DMS79 (cell line): ENCODE measurements at regions not wholly inside any gene's neighbourhood (a gene's known extent, or its start where the extent isn't known, plus 50 kb on each side); places are given as distances from the start of the nearest gene placed in this dataset.

Experiments
- DNase-seq: peaks from one replicate; lab custom pipeline; 2025; lab: John Stamatoyannopoulos, UW

GRCh38 chr15:62841269-62841628 is 201.3 kb upstream of the TPM1 start:
- no peak for DNase-seq

- no peak for DNase-seq
Observed at GRCh38 chr15:62841891-62842559, 200.5 kb upstream of the TPM1 start.

DNA sequence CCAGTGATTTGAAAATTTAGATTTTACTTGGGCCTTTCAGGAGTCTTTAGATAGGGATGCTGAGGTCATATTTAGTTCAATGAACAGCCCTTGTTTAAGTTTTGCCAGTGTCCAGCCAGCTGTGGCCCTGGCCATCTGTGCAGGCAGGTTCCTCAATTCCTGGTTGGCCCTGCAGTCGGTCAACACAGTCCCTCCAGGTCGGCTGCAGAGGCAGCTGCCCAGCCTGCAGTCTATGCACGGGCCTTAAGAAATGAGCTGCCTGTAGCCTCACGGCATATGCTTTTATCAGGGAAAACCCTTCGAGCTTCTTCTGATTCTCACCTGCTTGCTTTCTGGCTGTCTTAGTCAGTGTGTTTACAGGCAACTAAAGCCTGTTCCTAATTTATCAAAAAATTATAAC is 199.2 kb upstream of the TPM1 start:
- DNase-seq = no peak

GRCh38 chr15:62844564-62845240 is 197.8 kb upstream of the TPM1 start:
- no peak for DNase-seq

DNA sequence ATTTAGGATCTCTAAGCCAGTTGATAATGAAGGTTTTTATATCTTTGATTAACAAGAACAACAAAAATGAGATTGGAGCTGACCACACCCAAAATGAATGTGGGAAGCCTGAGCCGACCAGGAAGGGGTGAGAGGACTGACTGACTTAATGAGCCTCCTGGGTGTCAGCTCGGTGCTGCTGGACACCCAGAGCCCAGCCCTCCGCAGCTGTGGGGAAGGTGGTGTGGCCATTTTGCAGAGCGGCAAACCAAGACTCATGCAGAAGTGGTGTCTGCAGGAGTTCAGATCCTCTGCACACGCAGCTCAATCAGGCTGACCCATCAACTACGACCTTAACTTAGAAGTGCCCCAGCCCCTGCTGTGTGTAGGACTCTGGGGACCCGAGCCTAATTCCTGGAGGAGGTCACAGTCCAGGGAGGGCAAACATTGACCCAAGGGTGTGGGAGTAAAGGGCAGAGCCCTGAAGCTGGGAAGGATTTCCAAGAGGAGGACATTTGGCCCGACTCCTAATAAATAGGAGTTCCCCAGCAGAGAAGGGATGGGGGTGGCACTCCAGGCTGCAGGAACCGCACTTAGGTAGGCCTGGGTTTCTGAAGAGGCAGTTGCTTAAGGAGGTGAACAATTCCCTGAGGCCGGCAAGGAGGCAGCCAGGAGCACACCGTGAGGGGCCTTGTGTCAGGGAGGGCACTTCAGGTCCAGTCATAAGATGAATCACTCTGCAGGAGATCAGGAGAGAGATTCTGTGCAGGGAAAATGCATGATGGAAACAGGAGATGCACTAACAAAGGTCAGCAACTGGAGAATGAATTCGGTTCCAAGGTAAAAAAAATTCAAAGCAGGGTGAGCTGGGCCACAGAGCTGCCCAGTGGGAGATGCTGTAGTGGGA is 197.1 kb upstream of the TPM1 start:
- DNase-seq = no peak

GRCh38 chr15:62846131-62846804 is 196.3 kb upstream of the TPM1 start:
- DNase-seq = no peak

DNA sequence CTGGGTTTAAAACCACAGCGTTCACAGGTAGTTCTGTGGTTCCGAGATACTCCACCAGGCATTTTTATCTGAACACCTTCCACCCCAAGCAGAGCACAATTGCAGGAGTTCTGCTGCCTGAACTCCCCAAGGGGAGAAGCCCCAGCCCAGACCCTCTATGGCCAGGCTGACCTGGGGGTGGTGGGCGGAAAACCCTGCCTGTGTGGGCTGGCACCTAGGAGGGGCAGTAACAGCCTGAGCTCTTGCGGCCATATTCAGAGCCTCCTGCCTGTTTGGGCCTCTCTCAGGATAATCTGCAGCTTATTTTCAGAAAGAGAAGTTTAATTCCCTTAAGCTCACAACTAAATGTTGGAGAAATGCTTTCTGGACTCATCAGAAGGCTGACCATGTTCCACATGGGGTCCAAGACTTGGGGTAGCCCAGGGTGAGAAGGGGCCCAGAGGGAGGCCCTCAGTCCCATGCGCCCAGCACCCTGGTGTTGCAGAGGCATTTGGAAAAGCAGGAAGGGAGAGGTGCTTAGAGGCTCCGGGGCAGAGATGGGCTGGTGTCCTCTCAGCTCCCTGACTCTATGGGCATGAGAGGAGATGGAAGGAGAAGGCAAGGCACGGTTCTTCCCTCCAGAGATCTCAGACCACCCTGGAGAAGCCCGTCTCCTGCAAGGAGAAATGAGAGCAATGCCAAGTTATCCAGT is 195.6 kb upstream of the TPM1 start:
- DNase-seq = no peak

DNA sequence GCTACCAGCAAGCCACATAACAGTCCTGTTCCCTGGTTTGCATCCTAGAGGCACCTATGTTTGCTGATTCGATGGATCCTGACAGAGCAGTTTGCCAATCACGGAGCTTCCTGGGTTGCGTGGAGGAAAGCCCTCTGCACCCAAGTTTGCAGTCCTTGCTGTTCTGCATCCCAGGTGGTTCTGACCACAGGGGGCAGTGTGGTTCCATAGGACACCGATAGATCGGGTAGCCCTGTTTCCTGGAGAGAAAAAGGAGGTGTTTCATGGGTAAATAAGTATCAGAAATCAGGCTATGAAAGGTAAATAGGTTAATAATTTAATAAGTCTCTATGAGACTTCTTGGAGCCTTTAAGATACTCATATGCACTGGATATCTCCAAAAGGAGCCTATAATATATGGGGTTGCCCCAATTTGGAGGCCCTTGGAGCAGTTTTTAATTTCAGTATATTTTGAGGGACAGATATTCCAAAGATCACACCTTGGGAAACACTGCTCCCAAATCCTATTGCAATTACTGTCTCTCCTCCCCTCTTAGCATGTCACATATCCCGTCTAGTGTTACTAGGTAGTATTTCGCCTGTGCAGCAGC is 194.6 kb upstream of the TPM1 start:
- no peak for DNase-seq

GRCh38 chr15:62848632-62849050 is 193.9 kb upstream of the TPM1 start:
- no peak for DNase-seq

DNA sequence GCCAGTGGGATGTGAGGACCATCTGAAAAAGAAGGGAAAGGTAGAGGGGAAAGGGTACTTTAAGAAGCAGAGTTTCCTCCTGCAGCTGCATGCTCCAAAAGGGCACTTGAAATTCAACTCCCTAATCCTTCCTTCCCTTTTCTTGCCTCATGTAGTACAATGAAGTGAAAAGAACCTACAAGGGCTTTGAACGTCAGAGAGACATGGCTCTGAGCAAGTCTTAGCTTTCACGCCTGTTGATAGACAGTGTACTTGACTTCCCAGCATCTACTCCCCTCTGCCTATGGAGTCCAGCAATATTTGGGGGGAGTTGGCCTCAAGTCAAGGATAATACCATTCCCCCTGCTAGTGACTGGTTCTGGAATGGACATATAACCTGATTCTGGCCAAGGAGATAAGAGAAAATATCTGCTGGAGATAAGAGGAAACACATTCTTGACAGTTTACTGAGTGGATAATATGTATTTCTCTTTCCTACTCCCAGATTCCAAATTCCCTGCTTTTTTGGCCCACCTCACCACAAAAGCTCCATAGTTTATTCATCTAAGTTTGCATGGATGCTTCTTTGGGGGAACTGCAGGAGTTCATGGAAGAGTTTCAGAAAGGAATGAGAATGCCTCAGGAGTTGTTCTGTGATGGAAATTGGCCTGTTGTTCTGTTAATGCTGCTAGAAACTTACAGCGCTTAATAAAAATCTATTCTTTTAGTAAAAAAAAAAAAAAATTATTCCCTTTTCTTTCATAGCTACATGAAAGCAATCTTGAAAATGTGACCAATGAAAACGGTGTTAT is 193.0 kb upstream of the TPM1 start:
- DNase-seq = no peak

DNA sequence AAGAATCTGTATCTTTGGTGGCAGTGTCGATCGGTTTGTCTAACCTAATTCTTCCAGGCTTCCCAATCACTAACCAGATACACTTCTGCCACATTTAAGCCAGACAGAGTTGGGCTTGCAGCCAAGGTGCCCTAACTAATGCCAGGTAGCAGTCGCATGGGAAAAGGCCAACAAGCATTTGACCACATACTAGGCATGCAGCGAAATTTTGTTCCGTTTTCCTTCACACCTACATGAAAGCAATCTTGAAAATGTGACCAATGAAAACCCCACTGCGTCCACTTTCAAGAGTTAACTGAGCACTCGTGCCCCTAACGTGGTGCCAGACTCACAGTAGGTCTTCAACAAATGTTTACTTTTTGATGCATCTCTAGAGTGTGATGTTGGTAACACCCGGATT is 192.2 kb upstream of the TPM1 start:
- DNase-seq = no peak

DNA sequence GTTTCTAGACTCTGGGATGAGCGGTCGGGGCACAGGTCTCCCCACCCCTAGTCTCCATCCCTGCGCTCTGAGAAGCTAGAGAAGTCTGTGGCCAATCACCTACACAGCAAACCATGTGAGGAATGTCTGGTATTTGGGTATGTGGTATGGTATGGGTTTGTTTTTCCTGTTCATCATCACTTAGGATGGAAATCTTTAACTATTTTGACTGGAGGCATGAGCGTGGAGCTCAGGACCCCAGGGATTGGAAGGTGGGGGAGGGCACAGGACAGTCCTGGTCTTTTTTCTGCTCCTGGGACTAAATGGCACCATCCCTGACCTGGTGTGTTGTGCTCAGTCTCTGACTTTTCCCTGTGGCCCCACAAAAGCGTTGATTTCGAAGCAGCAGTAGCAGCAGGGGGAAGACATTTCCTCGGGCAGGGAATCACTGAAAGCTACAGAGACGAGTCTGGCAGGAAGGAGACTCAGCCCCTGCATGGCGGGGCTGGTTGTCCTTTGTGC is 191.7 kb upstream of the TPM1 start:
- DNase-seq = no peak

DNA sequence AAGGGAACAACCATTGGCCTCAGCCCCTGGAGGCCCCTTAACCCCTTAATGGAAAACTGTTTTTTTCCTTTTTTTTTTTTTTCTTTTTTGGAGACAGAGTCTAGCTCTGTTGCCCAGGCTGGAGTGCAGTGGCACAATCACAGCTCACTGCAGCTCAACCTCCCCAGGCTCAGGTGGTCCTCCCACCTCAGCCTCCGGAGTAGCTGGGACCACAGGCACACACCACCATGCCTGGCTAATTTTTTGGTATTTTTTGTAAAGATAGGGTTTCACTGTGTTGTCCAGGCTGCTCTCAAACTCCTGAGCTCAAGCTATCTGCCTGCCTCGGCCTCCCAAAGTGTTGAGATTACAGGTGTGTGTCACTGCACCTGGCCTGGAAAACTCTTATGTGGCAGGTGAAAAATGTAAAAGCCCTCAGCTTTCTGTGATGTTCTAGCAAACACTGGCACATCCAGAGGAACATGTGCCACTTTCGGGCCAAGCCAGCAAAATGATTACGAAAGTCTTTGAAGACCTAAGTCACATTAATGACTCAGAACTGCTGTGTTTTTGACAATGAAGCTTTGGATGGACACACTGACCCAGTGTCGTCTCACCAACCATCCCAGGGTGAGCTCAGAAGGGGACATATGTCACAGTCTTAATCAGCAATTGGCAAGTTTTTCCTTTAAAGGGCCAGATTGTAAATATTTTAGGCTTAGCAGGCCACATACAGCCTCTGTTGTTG is 189.3 kb upstream of the TPM1 start:
- DNase-seq = no peak

GRCh38 chr15:62853841-62854225 is 188.7 kb upstream of the TPM1 start:
- DNase-seq = no peak

GRCh38 chr15:62854420-62855084 is 188.0 kb upstream of the TPM1 start:
- DNase-seq = no peak

- no peak for DNase-seq
Observed at GRCh38 chr15:62855085-62855476, 187.5 kb upstream of the TPM1 start.

GRCh38 chr15:62856466-62857246 is 185.9 kb upstream of the TPM1 start:
- no peak for DNase-seq

- DNase-seq = no peak
Observed at GRCh38 chr15:62857411-62857853, 185.1 kb upstream of the TPM1 start.
